Psoas muscle (tissue), 7 donors: ENCODE measurements at regions not wholly inside any gene's neighbourhood (a gene's known extent, or its start where the extent isn't known, plus 50 kb on each side); places are given as distances from the start of the nearest gene placed in this dataset.

Experiments used
- ATAC-seq, 4 donors: fragments of 200-7000 bp; cut with Tn5 transposase; one replicate each; pipeline ENCODE4 v1.9.1; 2020; ENCODE audit warnings: moderate library complexity in 3 of 4, mild to moderate bottlenecking in 2 of 4
- DNase-seq, 2 donors: peaks; one replicate each; pipeline ENCODE4 v3.0.0-alpha.2; 2020
- H3K27ac ChIP-seq: fragments of 200-600 bp; one replicate; pipeline ENCODE4 v1.8.0; 2022
- H3K27me3 ChIP-seq, 3 donors: fragments of 200-600 bp in 1 of 3; one replicate each; pipeline versions ENCODE4 v1.6.1 to v1.8.0; 2013 to 2022; ENCODE audit warnings: low read length in 2 of 3, mild to moderate bottlenecking in 2 of 3, moderate library complexity in 1 of 3; ENCODE audit not compliant: insufficient read depth in 3 of 3
- H3K36me3 ChIP-seq, 2 donors: fragments of 200-600 bp in 1 of 2; one replicate each; pipeline versions ENCODE4 v1.6.1 to v1.8.0; 2013 to 2022; ENCODE audit warnings: low read depth in 1 of 2, mild to moderate bottlenecking in 1 of 2, moderate library complexity in 1 of 2; ENCODE audit not compliant: insufficient read depth in 1 of 2
- H3K4me1 ChIP-seq: fragments of 200-600 bp; one replicate; pipeline ENCODE4 v1.8.0; 2022
- H3K4me3 ChIP-seq: fragments of 200-600 bp; one replicate; pipeline ENCODE4 v1.8.0; 2022; ENCODE audit warnings: mild to moderate bottlenecking
- H3K9me3 ChIP-seq: fragments of 200-600 bp; one replicate; pipeline ENCODE4 v1.8.0; 2022
- CTCF ChIP-seq: fragments of 200-600 bp; IDR thresholded peaks from one replicate; pipeline ENCODE4 v1.8.0; 2022; ENCODE audit warnings: antibody characterized with exemption
- WGBS, 3 donors: extraction: QIAGEN DNeasy Blood & Tissue Kit; methylation state at CpG; one replicate each; pipeline versions ENCODE4 v1.1.6 to v1.1.7; 2013; 5-methylcytosine and 5-hydroxymethylcytosine counted together
- intact Hi-C, 2 donors: fragments of 100-400 bp; cut with DNase I; formaldehyde crosslinking; loops; one replicate each; pipeline versions ENCODE4 v1.11.0 to v1.14.2; 2022
- donor health status: healthy with polysubstance abuse.
- donor health status: DM: no; HTN: no; CAD: no; lungs with moderate emphysema.
- donor health status: Bipolar disorder and iron deficiency.
- donor health status: healthy.
- donor health status: DM: yes; HTN: yes; CAD: no.
- donor health status: DM: no; HTN: no; CAD: no.
- donor health status: DM: yes; HTN: yes; CAD: no.

- WGBS, 3 donors, result 56 to 61% (median 59%) methylated on average over 21 of the region's 21 CpGs
- TF ChIP-seq CTCF, result no peak
- Histone ChIP-seq H3K4me3 (no peak overlapping the region), H3K9me3 (no peaks in the 10 kb centered on the region), H3K4me1 (no peaks in the 10 kb centered on the region), H3K36me3 (no peaks in the 10 kb centered on the region), H3K27ac (no peak overlapping the region), H3K27me3 (no peaks in the 10 kb centered on the region)
- intact Hi-C loops, result no loop called here
- no peak for DNase-seq
- no peak for ATAC-seq
Measured at GRCh38 chr7:69232445-69233376, 365.6 kb upstream of the AUTS2 start.

- no peaks in the 10 kb centered on the region for H3K27me3 ChIP-seq
- H3K36me3 ChIP-seq, result no peaks in the 10 kb centered on the region
- DNase-seq, result no peak
- no peaks in the 10 kb centered on the region for H3K9me3 ChIP-seq
- WGBS, 3 donors, result 49 to 72% (median 53%) methylated on average over 8 of the region's 8 CpGs
- no peak for ATAC-seq
- no peak overlapping the region for H3K27ac ChIP-seq
- no peak for TF ChIP-seq CTCF
- H3K4me1 ChIP-seq, result no peaks in the 10 kb centered on the region
- intact Hi-C loops, result no loop called here
- no peak overlapping the region for H3K4me3 ChIP-seq
Measured at GRCh38 chr7:69237541-69237940, 360.7 kb upstream of the AUTS2 start.

GRCh38 chr7:69243016-69243415 lies 355.3 kb upstream of the AUTS2 start:
- no peaks in the 10 kb centered on the region for H3K9me3 ChIP-seq
- no peak for ATAC-seq
- DNase-seq, result no peak
- H3K27me3 ChIP-seq, result no peaks in the 10 kb centered on the region
- H3K36me3 ChIP-seq, result no peaks in the 10 kb centered on the region
- 68 to 84% (median 72%) methylated on average over 1 of the region's 1 CpG for WGBS, 3 donors
- H3K4me3 ChIP-seq, result no peak overlapping the region
- H3K4me1 ChIP-seq, result no peaks in the 10 kb centered on the region
- TF ChIP-seq CTCF, result no peak
- H3K27ac ChIP-seq, result no peak overlapping the region
- intact Hi-C loops, result no loop called here

- ATAC-seq (no peak), DNase-seq (no peak)
- WGBS, 3 donors, result 80 to 98% (median 89%) methylated on average over 2 of the region's 2 CpGs
- intact Hi-C loops, result no loop called here
- H3K36me3 ChIP-seq, result no peaks in the 10 kb centered on the region
- TF ChIP-seq CTCF, result no peak
- H3K4me3 ChIP-seq, result no peak overlapping the region
- H3K27ac ChIP-seq, result no peak overlapping the region
- no peaks in the 10 kb centered on the region for H3K4me1 ChIP-seq
- no peaks in the 10 kb centered on the region for H3K9me3 ChIP-seq
- no peaks in the 10 kb centered on the region for H3K27me3 ChIP-seq
Measured at GRCh38 chr7:69244701-69245100, 353.6 kb upstream of the AUTS2 start.
